Urinary bladder (tissue), 3 donors: ENCODE measurements at regions not wholly inside any gene's neighbourhood (a gene's known extent, or its start where the extent isn't known, plus 50 kb on each side); places are given as distances from the start of the nearest gene placed in this dataset.

Experiments
- DNase-seq: peaks from one replicate; pipeline ENCODE4 v3.0.0-alpha.2; 2015; ENCODE audit errors: extremely low spot score
- H3K27ac ChIP-seq: one replicate; pipeline ENCODE4 v1.5.1; 2013; ENCODE audit warnings: low read depth, mild to moderate bottlenecking, moderate library complexity
- H3K36me3 ChIP-seq: one replicate; pipeline ENCODE4 v1.6.1; 2013; ENCODE audit warnings: mild to moderate bottlenecking, moderate library complexity; ENCODE audit not compliant: insufficient read depth
- H3K4me1 ChIP-seq: one replicate; pipeline ENCODE4 v1.6.1; 2013; ENCODE audit warnings: mild to moderate bottlenecking, moderate library complexity; ENCODE audit not compliant: insufficient read depth
- H3K4me3 ChIP-seq: one replicate; pipeline ENCODE4 v1.5.1; 2013; ENCODE audit warnings: low read depth, low read length
- WGBS: extraction: QIAGEN DNeasy Blood & Tissue Kit; methylation state at CpG from one replicate; pipeline ENCODE4 v1.1.7; 2013; 5-methylcytosine and 5-hydroxymethylcytosine counted together
- donor health status: healthy with polysubstance abuse.
- donor health status: healthy.

DNA sequence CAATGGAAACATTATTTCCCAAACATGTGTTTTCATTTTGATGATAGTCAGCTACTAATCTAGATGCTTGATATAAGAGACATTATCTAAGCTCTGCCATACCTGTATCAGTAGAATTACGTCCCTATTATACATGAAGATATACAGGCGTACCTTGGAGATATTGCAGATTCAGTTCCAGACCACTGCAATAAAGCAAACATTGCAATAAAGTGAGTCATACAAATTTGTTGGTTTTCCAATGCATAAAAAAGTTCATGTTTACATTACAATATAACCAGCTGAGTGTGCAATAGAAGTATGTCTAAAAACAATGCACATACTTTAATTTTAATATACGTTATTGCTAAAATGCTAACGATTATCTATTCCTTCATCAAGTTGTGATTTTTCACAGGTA, 236.0 kb upstream of the ZNF717 start:
- Histone ChIP-seq H3K4me1 (no peaks in the 10 kb centered on the region), H3K36me3 (no peaks in the 10 kb centered on the region), H3K4me3 (no peak overlapping the region), H3K27ac (no peak overlapping the region)
- DNase-seq = no peak
- WGBS = 57% methylated on average over 4 of the region's 4 CpGs

DNA sequence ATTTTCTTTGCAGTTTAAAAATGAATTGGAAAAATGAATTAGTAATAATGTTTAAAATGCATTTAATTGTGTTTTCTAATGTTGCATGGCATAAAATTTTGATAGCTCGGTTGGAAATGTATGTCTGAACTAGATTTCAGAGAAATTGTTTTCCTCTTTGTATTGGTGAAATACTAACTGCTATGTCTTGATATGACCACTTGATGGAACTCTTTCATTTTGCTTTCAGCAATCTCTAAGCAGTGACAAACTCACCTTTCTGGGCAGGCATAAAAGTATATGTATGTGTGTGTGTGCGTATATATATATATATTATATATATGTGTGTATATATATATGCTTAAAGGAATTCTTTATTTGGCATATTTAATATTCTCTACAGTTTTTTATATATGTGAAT, 239.3 kb upstream of the ZNF717 start:
- no peak for DNase-seq
- 31% methylated on average over 2 of the region's 2 CpGs for WGBS

DNA sequence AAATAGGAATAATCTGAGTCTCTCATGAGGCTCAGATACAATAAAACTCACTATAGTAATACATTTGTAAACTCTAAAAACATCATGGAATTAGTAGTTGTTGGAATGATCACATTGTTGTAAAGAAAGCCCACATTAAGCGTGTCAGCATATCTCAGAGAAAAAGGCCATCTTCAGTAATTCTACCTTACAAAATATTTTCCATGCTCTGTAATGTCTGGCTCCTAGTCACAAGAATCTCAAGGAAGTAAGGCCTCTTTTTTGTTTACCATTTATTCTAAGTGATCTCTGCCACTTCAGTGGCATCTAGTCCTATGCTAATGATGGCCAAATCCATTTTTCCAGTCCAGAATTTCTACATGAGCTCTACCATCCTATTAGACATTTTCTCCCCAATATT, 240.2 kb upstream of the ZNF717 start:
- no peaks in the 10 kb centered on the region for H3K4me1 ChIP-seq
- H3K27ac ChIP-seq = no peak overlapping the region
- H3K4me3 ChIP-seq = no peak overlapping the region
- DNase-seq = no peak
- no peaks in the 10 kb centered on the region for H3K36me3 ChIP-seq
- 58% methylated on average over 1 of the region's 1 CpG for WGBS

More for the DNA sequence above, 239.3 kb upstream of the ZNF717 start:
- no peaks in the 10 kb centered on the region for H3K36me3 ChIP-seq
- no peaks in the 10 kb centered on the region for H3K4me1 ChIP-seq
- H3K4me3 ChIP-seq = no peak overlapping the region
- H3K27ac ChIP-seq = no peak overlapping the region

DNA sequence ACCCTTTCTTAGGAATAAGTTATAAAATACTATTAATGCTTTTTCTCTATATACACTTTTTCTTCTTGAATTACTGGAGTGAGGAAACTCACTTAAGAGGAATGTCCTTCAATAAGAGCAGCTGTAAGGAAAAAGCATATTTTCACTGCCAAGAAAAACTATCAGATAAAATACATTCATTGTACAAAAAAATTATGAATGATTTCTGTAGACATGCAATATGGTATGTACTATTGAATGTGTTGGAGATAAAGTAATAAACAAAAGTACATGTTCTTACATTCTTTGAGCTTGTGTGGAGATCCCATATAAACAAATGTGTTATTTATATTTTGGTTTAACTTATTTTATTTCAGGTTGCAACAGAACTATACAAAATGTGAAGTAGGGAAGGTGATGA, 241.0 kb upstream of the ZNF717 start:
- no peak overlapping the region for H3K27ac ChIP-seq
- H3K4me3 ChIP-seq = no peak overlapping the region
- H3K4me1 ChIP-seq = no peaks in the 10 kb centered on the region
- H3K36me3 ChIP-seq = no peaks in the 10 kb centered on the region
- DNase-seq = no peak

DNA sequence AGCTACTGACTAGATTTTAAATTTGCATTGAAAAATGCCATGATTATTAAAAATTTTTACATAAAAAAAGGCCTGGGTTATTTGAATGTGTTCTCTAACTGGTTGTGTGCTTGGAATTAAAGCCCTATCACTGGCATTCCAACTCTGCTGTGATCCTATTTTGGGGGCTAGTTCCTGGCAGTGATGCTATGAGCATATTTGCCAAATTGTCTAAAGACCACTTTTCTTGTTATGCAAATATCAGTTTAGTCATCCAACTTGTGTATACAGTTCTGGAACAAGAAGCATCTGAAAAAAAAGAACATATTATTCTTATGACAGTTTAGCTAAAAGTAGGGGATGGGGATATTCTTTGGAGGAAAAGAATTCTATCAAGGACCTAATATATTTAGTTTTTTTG, 243.4 kb upstream of the ZNF717 start:
- Histone ChIP-seq H3K4me3 (no peak overlapping the region), H3K27ac (no peak overlapping the region), H3K4me1 (no peaks in the 10 kb centered on the region), H3K36me3 (no peaks in the 10 kb centered on the region)
- DNase-seq = no peak

DNA sequence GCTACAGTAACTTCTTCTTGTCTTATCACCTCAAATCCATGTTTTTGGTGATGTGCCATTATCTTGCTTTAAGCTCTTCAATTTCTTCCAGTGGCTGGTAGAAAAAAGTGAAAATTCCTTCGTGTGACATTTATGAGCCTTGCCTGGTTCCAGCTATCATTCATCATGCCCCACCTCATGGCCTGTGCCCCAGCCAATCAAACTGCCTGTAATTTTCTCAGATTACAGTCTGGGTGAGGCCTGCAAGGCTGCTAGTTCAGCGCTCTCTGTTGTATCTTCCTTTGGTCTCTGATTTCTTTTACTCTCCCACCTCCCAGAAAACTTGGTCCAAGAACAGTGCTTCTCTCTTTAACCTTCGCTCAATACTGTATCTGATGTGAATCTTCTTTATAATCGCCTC, 249.3 kb upstream of the ZNF717 start:
- WGBS = 69% methylated on average over 4 of the region's 4 CpGs
- no peaks in the 10 kb centered on the region for H3K36me3 ChIP-seq
- H3K4me1 ChIP-seq = no peaks in the 10 kb centered on the region
- H3K4me3 ChIP-seq = no peak overlapping the region
- no peak for DNase-seq
- H3K27ac ChIP-seq = no peak overlapping the region

DNA sequence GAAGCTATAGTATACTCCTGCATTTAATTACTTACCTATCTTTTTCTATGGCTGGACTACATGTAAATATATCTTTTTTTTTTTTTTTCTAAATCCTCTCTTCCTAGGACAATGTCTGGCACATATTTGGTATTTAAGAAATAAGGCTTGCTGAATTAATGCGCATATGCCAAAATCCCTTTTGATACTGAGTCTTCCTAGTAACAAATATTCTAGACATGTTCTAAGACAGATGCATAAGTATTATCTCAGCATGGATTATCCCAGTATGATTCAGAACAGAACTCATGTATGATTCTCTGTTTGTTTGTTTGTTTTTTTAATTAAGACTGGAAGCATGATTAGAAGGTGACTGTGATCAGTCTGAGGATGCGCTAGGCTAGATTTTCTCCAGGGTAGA, 249.8 kb upstream of the ZNF717 start:
- no peaks in the 10 kb centered on the region for H3K4me1 ChIP-seq
- WGBS = 95% methylated on average over 2 of the region's 2 CpGs
- H3K36me3 ChIP-seq = no peaks in the 10 kb centered on the region
- no peak overlapping the region for H3K27ac ChIP-seq
- no peak for DNase-seq
- no peak overlapping the region for H3K4me3 ChIP-seq

DNA sequence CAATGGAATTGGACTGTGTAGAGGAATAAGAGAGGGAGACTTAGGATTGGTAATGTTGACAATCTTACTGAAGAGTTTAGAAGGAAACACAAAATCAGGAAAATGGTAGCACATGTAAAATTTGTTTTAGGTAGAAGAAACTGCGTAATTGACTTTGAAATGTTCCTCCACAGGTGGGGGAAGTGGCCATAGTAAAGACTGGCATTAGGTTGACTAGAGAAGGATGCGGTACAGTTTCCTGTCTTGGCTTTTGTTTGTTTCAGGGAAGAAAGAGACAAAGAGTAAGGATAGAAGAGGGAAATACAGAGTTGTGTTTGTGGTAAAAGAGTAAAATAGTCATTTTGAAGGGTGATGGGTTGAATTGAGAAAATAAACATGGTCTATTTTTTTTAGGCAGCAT, 253.6 kb upstream of the ZNF717 start:
- DNase-seq = no peak
- Histone ChIP-seq H3K4me1 (no peaks in the 10 kb centered on the region), H3K4me3 (no peak overlapping the region), H3K36me3 (no peaks in the 10 kb centered on the region), H3K27ac (no peak overlapping the region)
- 55% methylated on average over 2 of the region's 2 CpGs for WGBS

DNA sequence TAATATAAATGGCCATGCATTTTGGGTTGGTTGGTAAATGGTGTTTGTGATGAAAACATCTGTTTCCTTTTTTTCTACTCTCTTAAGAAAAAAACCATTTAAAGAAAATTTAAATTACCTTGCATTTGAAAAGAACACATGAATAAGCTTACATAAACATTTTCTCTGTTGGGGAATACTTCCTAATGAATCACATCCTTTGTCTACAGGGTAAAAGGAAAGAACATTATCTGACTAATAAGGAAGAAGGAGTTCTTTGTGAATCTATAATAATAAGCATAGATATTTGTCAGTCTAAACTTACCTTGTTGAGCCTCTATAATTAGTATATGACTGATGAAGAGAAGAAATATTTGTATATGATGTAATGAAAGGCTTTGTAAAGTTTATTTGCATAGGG, 254.1 kb upstream of the ZNF717 start:
- H3K4me3 ChIP-seq = no peak overlapping the region
- no peak overlapping the region for H3K27ac ChIP-seq
- no peaks in the 10 kb centered on the region for H3K36me3 ChIP-seq
- DNase-seq = no peak
- H3K4me1 ChIP-seq = no peaks in the 10 kb centered on the region

DNA sequence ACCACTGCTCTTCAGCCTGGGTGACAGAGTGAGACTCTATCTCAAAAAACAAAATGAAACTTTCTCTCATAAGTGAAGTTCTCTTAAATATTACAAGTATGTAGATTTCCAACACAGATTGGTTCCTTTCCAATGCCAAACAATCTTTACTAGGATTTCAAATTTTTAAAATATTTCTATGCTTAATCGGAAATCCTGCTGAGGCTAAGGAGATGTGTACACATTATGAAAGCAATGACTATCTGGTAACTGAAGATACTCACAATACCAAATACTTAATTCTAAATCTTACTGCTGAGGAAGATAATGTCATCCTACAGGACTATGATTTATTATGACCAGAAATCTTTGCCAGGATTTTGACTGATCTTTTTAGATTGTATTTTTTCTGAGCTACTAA, 255.6 kb upstream of the ZNF717 start:
- 36% methylated on average over 1 of the region's 1 CpG for WGBS
- DNase-seq = no peak
- Histone ChIP-seq H3K27ac (no peak overlapping the region), H3K4me3 (no peak overlapping the region), H3K36me3 (no peaks in the 10 kb centered on the region), H3K4me1 (no peaks in the 10 kb centered on the region)

DNA sequence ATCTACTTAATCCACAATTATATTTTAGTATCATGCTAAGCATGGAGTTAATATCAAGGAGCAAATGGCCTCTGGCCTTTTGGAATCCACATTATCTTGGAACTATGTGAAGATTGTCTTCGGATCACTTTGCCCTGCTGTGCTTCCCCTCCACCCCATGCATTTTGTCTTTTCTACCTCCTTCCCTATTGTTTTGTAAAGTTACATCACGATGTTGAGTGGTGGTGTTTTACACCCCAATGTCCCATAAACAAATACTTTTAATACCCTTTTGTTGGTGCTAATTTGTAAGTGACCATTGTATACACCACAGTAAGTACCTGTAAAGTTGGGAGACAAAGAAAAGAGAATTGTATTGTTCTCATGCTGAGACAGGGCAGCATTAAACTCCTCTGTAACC, 258.4 kb upstream of the ZNF717 start:
- H3K36me3 ChIP-seq = no peaks in the 10 kb centered on the region
- no peak for DNase-seq
- WGBS = 75% methylated on average over 2 of the region's 2 CpGs
- H3K4me1 ChIP-seq = no peaks in the 10 kb centered on the region
- H3K4me3 ChIP-seq = no peak overlapping the region
- no peak overlapping the region for H3K27ac ChIP-seq

DNA sequence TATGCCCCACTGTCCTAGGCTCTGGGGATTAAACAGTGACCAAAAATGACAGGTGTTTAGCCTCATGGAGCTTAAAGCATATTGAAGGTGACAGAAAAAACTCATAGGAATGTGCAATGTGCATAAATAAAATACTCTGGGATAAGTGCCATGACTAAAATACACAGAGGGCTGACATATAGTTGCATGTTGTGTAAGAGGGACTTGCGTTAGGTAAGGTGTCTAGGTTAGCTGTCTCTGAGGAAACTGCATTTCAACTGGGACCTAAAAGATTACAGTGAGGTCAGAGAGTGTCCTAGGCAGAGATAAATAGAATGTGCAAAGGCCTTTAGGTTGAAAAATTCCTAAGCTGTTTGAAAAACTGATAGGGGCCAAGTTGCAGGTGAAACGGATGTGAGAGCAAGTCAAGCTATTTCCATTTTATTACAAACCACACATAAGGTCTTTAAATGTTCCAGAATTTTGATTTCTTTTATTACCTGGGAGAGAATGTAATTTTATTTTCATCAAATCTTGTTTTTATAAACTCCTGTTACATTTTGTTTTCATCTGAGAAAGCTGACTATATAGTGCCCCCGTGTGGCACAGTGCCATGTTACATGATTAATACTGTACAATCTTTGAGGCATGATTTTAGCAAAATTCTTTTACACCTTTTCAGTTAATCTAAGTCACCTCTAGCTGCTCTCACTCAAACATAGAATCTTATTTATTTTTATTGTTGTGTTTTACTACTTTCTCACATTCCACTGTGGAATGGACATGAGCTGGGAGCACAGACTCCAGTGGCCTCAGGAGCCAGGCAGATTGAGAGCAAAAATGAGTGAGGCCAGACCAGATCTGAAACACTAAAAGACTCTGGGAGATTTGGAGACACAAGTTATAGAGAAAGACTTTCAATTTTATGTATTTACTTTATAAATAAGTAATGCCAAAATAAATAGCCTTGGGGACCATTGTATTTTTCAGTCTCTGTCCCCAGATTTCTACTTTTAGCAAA, 259.6 kb upstream of the ZNF717 start:
- no peaks in the 10 kb centered on the region for H3K4me1 ChIP-seq
- no peak overlapping the region for H3K4me3 ChIP-seq
- no peak for DNase-seq
- H3K36me3 ChIP-seq = no peaks in the 10 kb centered on the region
- no peak overlapping the region for H3K27ac ChIP-seq
- 51% methylated on average over 3 of the region's 3 CpGs for WGBS

DNA sequence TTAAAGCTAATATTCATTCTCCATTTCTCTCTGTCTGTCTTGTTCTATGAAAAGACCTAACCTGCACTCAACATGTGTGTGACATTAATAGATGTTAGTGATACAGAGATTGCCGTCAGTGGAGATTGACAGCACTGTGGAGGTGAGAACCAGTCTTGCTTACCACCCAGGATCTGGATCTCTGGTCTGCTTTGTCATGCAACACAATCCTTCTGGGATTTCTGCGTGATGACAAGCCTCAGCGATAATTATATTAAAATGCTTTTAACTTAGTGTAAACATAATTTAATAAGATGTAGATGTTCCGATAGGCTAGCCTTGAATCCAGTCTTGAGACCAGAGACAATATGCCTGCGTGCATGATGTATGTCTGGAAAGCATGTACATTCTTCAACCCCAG, 262.0 kb upstream of the ZNF717 start:
- WGBS = 66% methylated on average over 5 of the region's 5 CpGs
- Histone ChIP-seq H3K36me3 (no peaks in the 10 kb centered on the region), H3K4me1 (no peaks in the 10 kb centered on the region), H3K27ac (no peak overlapping the region), H3K4me3 (no peak overlapping the region)
- no peak for DNase-seq

DNA sequence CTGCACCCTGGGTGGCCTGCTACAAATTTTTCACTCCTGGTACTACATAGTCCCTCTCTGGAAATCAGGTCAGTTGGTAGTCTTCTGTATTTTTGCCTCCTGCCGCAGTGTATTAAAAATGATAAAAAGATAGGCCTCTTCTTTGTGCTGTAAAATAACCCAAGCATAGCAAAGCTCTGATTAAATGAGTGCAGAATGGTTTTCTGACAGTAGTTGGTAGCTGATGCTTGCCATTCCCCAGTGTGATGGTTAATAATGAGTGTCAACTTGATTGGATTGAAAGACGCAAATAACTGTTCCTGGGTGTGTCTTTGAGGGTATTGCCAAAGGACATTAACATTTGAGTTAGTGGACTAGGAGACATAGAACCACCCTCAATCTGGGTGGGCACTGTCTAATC, 264.4 kb upstream of the ZNF717 start:
- Histone ChIP-seq H3K36me3 (no peaks in the 10 kb centered on the region), H3K4me1 (no peaks in the 10 kb centered on the region), H3K27ac (no peak overlapping the region), H3K4me3 (no peak overlapping the region)
- 92% methylated on average over 2 of the region's 2 CpGs for WGBS
- no peak for DNase-seq

DNA sequence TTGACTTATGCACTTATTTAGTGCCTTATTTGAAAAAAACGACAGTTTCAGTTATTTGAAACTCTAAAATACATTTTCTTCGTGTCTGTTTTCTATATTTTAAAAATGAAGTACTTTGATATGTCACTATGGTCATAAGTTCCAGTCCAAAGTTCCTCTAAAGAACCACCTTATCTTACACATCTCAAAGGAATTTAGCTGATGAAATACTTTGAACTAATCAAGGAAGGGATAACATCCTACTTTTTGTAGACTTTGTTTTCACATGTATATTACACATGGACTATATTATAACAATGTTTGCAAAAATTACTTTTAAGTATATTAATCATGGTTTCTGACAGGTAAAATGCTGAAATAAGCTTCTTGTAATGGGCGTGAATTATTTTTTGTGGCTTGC, 265.8 kb upstream of the ZNF717 start:
- 85% methylated on average over 3 of the region's 3 CpGs for WGBS
- H3K4me1 ChIP-seq = no peaks in the 10 kb centered on the region
- no peaks in the 10 kb centered on the region for H3K36me3 ChIP-seq
- no peak overlapping the region for H3K4me3 ChIP-seq
- DNase-seq = no peak
- H3K27ac ChIP-seq = no peak overlapping the region
